Sigmoid colon (tissue), 6 donors: ENCODE measurements at regions not wholly inside any gene's neighbourhood (a gene's known extent, or its start where the extent isn't known, plus 50 kb on each side); places are given as distances from the start of the nearest gene placed in this dataset.

Source experiments
- DNase-seq: peaks from one replicate; pipeline ENCODE4 v3.0.0-alpha.2; 2019
- H3K27ac ChIP-seq, 4 donors: fragments of 200-600 bp; sonication (generic); one replicate each; pipeline ENCODE4 v1.5.1; 2016 to 2019; ENCODE audit warnings: mild to moderate bottlenecking in 1 of 4
- H3K27me3 ChIP-seq, 3 donors: fragments of 200-600 bp; sonication (generic); one replicate each; pipeline ENCODE4 v1.5.1; 2019; ENCODE audit warnings: mild to moderate bottlenecking in 1 of 3
- H3K36me3 ChIP-seq, 4 donors: fragments of 200-600 bp; sonication (generic); one replicate each; pipeline ENCODE4 v1.5.1; 2016 to 2019
- H3K4me1 ChIP-seq, 4 donors: fragments of 200-600 bp; sonication (generic); one replicate each; pipeline ENCODE4 v1.5.1; 2017 to 2019
- H3K4me3 ChIP-seq, 4 donors: fragments of 200-600 bp; sonication (generic); one replicate each; pipeline ENCODE4 v1.5.1; 2017 to 2019; ENCODE audit warnings: mild to moderate bottlenecking in 2 of 4, moderate library complexity in 1 of 4
- H3K9me3 ChIP-seq, 4 donors: fragments of 200-600 bp in 3 of 4; sonication (generic) in 3 of 4; one replicate each; pipeline versions ENCODE4 v1.5.1 to v1.6.1; 2013 to 2019
- CTCF ChIP-seq, 4 experiments: fragments of 450-650 bp in 3 of 4; fragments of 200-600 bp in 1 of 4; IDR thresholded peaks; one replicate each; pipeline ENCODE4 v1.5.1; 2016 to 2019; ENCODE audit warnings: antibody characterized with exemption in 4 of 4, mild to moderate bottlenecking in 3 of 4, moderate library complexity in 2 of 4
- EP300 ChIP-seq, 4 donors: sonication (generic); formaldehyde crosslinking; IDR thresholded peaks; one replicate each; pipeline ENCODE4 v1.6.1; 2017; ENCODE audit warnings: antibody characterized with exemption in 4 of 4
- POLR2A ChIP-seq, 2 donors: fragments of 450-650 bp; IDR thresholded peaks; one replicate each; pipeline ENCODE4 v1.6.1; 2016; ENCODE audit warnings: antibody characterized with exemption in 2 of 2, mild to moderate bottlenecking in 2 of 2, moderate library complexity in 2 of 2
- POLR2AphosphoS5 ChIP-seq, 4 donors: sonication (generic); formaldehyde crosslinking; IDR thresholded peaks; one replicate each; pipeline ENCODE4 v1.6.1; 2017; ENCODE audit warnings: antibody characterized with exemption in 4 of 4
- WGBS, 2 donors: extraction: QIAGEN DNeasy Blood & Tissue Kit; methylation state at CpG; one replicate each; pipeline ENCODE4 v1.1.7; 2013; 5-methylcytosine and 5-hydroxymethylcytosine counted together
- intact Hi-C: fragments of 100-400 bp; cut with DNase I; formaldehyde crosslinking; loops from one replicate; pipeline ENCODE4 v1.15.1; 2023
- donor health status: healthy with polysubstance abuse.
- donor health status: healthy.

GRCh38 chr5:24831989-24832388 is 187.2 kb upstream of the CDH10 start:
- DNase-seq = no peak
- 71 to 84% methylated on average over 5 of the region's 5 CpGs for WGBS, 2 donors
- H3K4me3 ChIP-seq = no peak overlapping the region

GRCh38 chr5:24823625-24824024 is 178.8 kb upstream of the CDH10 start:
- H3K27ac ChIP-seq = no peak overlapping the region
- H3K9me3 ChIP-seq = peaks cover 0 to 9% (median 1%) of the 10 kb centered on the region in 4 donors
- intact Hi-C loops = no loop called here
- 69 to 80% methylated on average over 1 of the region's 1 CpG for WGBS, 2 donors
- no peak overlapping the region for H3K4me3 ChIP-seq
- TF ChIP-seq EP300 (IDR thresholded peaks at IDR 0.05) (no peak), CTCF (IDR thresholded peaks at IDR 0.05) (no peak), POLR2A (IDR thresholded peaks at IDR 0.05) (no peak), POLR2AphosphoS5 (IDR thresholded peaks at IDR 0.05) (no peak)
- no peaks in the 10 kb centered on the region for H3K36me3 ChIP-seq
- no peaks in the 10 kb centered on the region for H3K4me1 ChIP-seq
- DNase-seq = no peak
- H3K27me3 ChIP-seq = no peaks in the 10 kb centered on the region

More at GRCh38 chr5:24831989-24832388, 187.2 kb upstream of the CDH10 start:
- TF ChIP-seq CTCF (IDR thresholded peaks at IDR 0.05) = no peak
- TF ChIP-seq EP300 (IDR thresholded peaks at IDR 0.05) = no peak
- no peak for TF ChIP-seq POLR2A (IDR thresholded peaks at IDR 0.05)
- TF ChIP-seq POLR2AphosphoS5 (IDR thresholded peaks at IDR 0.05) = no peak
- Histone ChIP-seq H3K4me1 (no peaks in the 10 kb centered on the region), H3K27me3 (no peaks in the 10 kb centered on the region), H3K36me3 (no peaks in the 10 kb centered on the region), H3K9me3 (peaks cover 0 to 7% (median 0%) of the 10 kb centered on the region in 4 donors), H3K27ac (no peak overlapping the region)
- intact Hi-C loops = no loop called here

DNA sequence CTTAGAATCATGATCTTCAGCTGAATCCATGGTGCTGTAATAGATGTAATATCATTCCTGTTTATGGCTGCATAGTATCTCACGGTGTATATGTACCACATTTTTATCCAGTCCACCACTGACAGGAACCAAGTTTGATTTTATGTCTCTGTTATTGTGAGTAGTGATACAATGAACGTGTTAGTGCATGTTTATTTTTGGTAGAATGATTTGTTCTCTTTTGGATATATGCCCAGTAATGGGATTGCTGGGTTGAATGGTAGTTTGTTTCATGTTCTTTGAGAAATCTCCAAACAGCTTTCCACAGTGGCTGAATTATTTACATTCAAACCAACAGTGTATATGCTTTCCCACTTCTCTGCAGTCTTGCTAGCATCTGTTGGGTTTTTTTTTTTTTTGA is 175.1 kb upstream of the CDH10 start:
- Histone ChIP-seq H3K4me3 (no peak overlapping the region), H3K4me1 (no peaks in the 10 kb centered on the region), H3K27me3 (no peaks in the 10 kb centered on the region), H3K27ac (no peak overlapping the region), H3K9me3 (peaks cover 0 to 9% (median 1%) of the 10 kb centered on the region in 4 donors), H3K36me3 (no peaks in the 10 kb centered on the region)
- TF ChIP-seq POLR2AphosphoS5 (IDR thresholded peaks at IDR 0.05) (no peak), EP300 (IDR thresholded peaks at IDR 0.05) (no peak)
- 42 to 58% methylated on average over 2 of the region's 2 CpGs for WGBS, 2 donors
- intact Hi-C loops = no loop called here
- DNase-seq = no peak

- TF ChIP-seq POLR2A (IDR thresholded peaks at IDR 0.05) = no peak
- TF ChIP-seq POLR2AphosphoS5 (IDR thresholded peaks at IDR 0.05) = no peak
- no peak for TF ChIP-seq CTCF (IDR thresholded peaks at IDR 0.05)
- TF ChIP-seq EP300 (IDR thresholded peaks at IDR 0.05) = no peak
- Histone ChIP-seq H3K9me3 (peaks cover 0 to 3% (median 0%) of the 10 kb centered on the region in 4 donors), H3K27ac (no peak overlapping the region), H3K36me3 (no peaks in the 10 kb centered on the region), H3K27me3 (no peaks in the 10 kb centered on the region), H3K4me1 (no peaks in the 10 kb centered on the region), H3K4me3 (no peak overlapping the region)
- 61 to 74% methylated on average over 3 of the region's 3 CpGs for WGBS, 2 donors
- DNase-seq = no peak
- intact Hi-C loops = no loop called here
Observed at GRCh38 chr5:24817966-24818365, 173.2 kb upstream of the CDH10 start.

DNA sequence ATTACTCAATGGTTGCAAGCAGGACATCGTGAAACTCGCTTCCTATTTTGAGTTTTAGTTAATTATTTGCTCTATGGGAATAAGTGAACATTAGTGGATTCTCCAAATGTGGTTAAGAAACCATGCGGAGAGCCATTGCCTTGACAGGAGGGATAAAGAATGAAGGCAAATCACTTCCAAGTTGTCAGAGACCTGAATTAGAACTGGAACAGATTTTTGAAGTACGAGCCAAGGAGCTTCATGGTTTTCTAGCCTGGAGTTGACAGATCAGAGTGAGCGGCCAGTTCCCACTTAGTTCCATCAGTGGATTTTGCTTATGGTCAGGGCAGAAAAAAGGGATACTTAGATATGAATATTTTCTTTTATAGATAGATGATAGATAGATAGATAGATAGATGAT is 171.4 kb upstream of the CDH10 start:
- DNase-seq = no peak
- TF ChIP-seq CTCF (IDR thresholded peaks at IDR 0.05) (no peak), POLR2A (IDR thresholded peaks at IDR 0.05) (no peak), POLR2AphosphoS5 (IDR thresholded peaks at IDR 0.05) (no peak), EP300 (IDR thresholded peaks at IDR 0.05) (no peak)
- Histone ChIP-seq H3K4me3 (no peak overlapping the region), H3K27ac (no peak overlapping the region), H3K4me1 (no peaks in the 10 kb centered on the region), H3K36me3 (no peaks in the 10 kb centered on the region), H3K9me3 (peaks cover 0 to 3% (median 0%) of the 10 kb centered on the region in 4 donors), H3K27me3 (no peaks in the 10 kb centered on the region)
- WGBS, 2 donors = 55 to 75% methylated on average over 5 of the region's 5 CpGs
- intact Hi-C loops = no loop called here
